HL-60 (cell line): ENCODE measurements at regions not wholly inside any gene's neighbourhood (a gene's known extent, or its start where the extent isn't known, plus 50 kb on each side); places are given as distances from the start of the nearest gene placed in this dataset.

Experiments used
- CTCF ChIP-seq: IDR thresholded peaks from one replicate; pipeline ENCODE4 v1.5.1; 2011; ENCODE audit warnings: low read length, control low read depth, inconsistent platforms; ENCODE audit not compliant: insufficient read depth
- GABPA ChIP-seq: IDR thresholded peaks from 2 replicates; pipeline ENCODE4 v1.6.1; 2012; ENCODE audit warnings: low read depth
- POLR2AphosphoS5 ChIP-seq: IDR thresholded peaks from 2 replicates; pipeline ENCODE4 v1.6.1; 2012; ENCODE audit warnings: low read depth
- REST ChIP-seq: IDR thresholded peaks from 2 replicates; pipeline ENCODE4 v1.6.1; 2012; ENCODE audit warnings: low read depth; ENCODE audit not compliant: insufficient replicate concordance
- SPI1 ChIP-seq: IDR thresholded peaks from 2 replicates; pipeline ENCODE4 v1.6.1; 2012; ENCODE audit warnings: low read depth, mild to moderate bottlenecking, borderline replicate concordance

GRCh38 chr7:41520445-41520844, 182.4 kb downstream of the INHBA start:
- TF ChIP-seq REST (no peak), CTCF (no peak), GABPA (no peak), POLR2AphosphoS5 (no peak), SPI1 (no peak)
